ENCODE measurements at regions not wholly inside any gene's neighbourhood (a gene's known extent, or its start where the extent isn't known, plus 50 kb on each side); places are given as distances from the start of the nearest gene placed in this dataset.

DNA sequence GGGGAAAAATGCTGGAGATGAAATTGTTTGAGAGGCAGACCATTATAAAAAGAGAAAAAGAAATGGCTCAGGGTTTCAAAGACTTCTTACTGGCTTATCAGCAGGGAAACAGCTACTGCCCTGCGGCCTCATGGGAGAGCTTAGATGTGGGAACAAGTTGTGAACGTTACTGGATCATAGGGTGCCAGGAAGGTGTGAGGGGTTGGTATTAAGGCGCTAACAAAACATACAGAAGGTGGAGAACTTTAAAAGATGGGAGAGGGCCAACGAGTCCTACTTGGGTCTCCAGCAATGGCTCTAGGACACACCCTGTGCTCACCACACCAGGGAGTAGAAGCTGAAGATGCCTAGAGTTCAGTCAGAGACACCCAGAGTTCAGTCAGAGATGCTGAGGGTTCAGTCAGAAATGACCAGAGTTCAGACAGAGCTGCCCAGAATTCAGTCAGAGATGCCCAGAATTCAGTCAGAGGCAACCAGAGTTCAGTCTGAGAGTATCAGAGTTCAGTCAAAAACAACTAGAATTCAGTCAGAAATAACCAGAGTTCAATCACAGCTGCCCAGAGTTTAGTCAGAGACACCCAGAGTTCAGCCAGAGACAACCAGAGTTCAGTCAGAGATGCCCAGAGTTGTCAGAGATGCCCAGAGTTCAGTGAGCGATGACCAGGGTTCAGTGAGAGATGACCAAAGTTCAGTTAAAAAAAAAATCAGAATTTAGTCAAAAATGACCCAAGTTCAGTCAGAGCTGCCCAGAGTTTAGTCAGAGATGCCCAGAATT lies 1103.6 kb downstream of the BCL11B start:
- Histone ChIP-seq H3K27me3 (ENCODE audit: insufficient read depth, low read depth, severe bottlenecking) (peaks cover 69% of the 10 kb centered on the region), H3K9me3 (ENCODE audit: severe bottlenecking) (no peaks in the 10 kb centered on the region), H3K36me3 (no peaks in the 10 kb centered on the region), H3K27ac (no peak overlapping the region), H3K4me3 (ENCODE audit: low read depth, low read length) (no peak overlapping the region)
- TF ChIP-seq, protein P1, sequence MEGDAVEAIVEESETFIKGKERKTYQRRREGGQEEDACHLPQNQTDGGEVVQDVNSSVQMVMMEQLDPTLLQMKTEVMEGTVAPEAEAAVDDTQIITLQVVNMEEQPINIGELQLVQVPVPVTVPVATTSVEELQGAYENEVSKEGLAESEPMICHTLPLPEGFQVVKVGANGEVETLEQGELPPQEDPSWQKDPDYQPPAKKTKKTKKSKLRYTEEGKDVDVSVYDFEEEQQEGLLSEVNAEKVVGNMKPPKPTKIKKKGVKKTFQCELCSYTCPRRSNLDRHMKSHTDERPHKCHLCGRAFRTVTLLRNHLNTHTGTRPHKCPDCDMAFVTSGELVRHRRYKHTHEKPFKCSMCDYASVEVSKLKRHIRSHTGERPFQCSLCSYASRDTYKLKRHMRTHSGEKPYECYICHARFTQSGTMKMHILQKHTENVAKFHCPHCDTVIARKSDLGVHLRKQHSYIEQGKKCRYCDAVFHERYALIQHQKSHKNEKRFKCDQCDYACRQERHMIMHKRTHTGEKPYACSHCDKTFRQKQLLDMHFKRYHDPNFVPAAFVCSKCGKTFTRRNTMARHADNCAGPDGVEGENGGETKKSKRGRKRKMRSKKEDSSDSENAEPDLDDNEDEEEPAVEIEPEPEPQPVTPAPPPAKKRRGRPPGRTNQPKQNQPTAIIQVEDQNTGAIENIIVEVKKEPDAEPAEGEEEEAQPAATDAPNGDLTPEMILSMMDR (IDR thresholded peaks at IDR 0.05; ENCODE audit: low read depth, low read length): no peak
- no peak for DNase-seq

DNA sequence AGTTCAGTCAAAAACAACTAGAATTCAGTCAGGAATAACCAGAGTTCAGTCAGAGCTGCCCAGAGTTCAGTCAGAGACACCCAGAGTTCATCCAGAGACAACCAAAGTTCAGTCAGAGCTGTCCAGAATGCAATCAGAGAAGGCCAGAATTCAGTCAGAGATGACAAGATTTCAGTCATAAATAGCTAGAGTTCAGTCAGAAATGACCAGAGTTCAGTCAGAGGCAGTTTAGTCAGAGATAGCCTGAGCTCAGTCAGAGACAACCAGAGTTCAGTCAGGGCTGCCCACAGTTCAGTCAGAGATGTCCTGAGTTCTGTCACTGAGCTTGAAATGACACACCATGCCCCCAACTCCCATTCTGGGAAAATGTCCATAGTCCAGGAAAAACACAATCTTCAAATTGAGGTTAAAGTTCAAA lies 1102.8 kb downstream of the BCL11B start:
- TF ChIP-seq, protein P1 (IDR thresholded peaks at IDR 0.05; ENCODE audit: low read depth, low read length): no peak
- H3K4me3 ChIP-seq (ENCODE audit: low read depth, low read length): no peak overlapping the region
- no peaks in the 10 kb centered on the region for H3K36me3 ChIP-seq
- no peaks in the 10 kb centered on the region for H3K9me3 ChIP-seq (ENCODE audit: severe bottlenecking)
- no peak overlapping the region for H3K27ac ChIP-seq
- H3K27me3 ChIP-seq (ENCODE audit: insufficient read depth, low read depth, severe bottlenecking): peaks cover 61% of the 10 kb centered on the region
- no peak for DNase-seq

DNA sequence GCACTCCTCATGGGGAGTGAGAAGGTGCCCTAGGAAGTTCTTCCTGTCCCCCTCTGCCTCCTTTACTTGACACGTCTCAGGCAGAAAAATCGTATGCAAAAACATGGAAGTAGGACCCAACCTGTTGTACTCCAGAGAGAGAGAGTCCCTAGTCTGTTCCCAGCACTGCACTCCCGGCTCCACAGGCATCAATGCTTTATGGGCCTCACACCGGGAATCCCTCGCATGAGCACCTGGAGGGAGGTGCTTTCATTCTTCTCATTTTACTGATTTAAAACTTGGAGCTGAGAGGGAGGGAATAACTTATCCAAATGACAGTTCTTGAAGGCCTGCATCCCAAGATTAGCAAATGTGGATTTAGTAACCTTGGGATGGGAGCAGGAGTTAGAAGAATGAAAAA lies 1101.4 kb downstream of the BCL11B start:
- Histone ChIP-seq H3K4me3 (ENCODE audit: low read depth, low read length) (no peak overlapping the region), H3K27ac (no peak overlapping the region), H3K36me3 (no peaks in the 10 kb centered on the region), H3K9me3 (ENCODE audit: severe bottlenecking) (no peaks in the 10 kb centered on the region), H3K27me3 (ENCODE audit: insufficient read depth, low read depth, severe bottlenecking) (peaks cover 56% of the 10 kb centered on the region)
- DNase-seq: no peak
- TF ChIP-seq, protein P1 (IDR thresholded peaks at IDR 0.05; ENCODE audit: low read depth, low read length): no peak

DNA sequence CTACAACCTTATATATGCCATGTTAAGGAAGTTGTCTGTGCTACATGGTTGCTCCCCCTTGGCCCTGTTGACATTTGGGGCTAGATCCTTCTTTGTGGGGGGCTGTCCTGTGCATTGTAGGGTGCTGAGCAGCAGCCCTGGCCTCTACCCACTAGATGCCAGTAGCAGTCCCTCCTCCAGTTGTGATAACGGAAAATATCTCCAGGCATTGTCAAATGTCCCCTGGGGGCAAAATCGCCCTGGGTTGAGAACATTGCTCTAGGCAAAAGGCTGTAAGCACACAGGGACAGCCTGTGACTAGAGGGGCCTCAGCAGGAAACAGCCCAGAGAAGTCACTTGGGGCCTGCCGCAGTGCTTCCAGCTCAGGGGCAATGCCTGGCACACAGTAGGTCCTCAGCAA lies 1100.3 kb downstream of the BCL11B start:
- Histone ChIP-seq H3K27ac (no peak overlapping the region), H3K9me3 (ENCODE audit: severe bottlenecking) (no peaks in the 10 kb centered on the region), H3K27me3 (ENCODE audit: insufficient read depth, low read depth, severe bottlenecking) (peaks cover 56% of the 10 kb centered on the region), H3K4me3 (ENCODE audit: low read depth, low read length) (no peak overlapping the region), H3K36me3 (no peaks in the 10 kb centered on the region)
- no peak for DNase-seq
- TF ChIP-seq, protein P1 (IDR thresholded peaks at IDR 0.05; ENCODE audit: low read depth, low read length): no peak

DNA sequence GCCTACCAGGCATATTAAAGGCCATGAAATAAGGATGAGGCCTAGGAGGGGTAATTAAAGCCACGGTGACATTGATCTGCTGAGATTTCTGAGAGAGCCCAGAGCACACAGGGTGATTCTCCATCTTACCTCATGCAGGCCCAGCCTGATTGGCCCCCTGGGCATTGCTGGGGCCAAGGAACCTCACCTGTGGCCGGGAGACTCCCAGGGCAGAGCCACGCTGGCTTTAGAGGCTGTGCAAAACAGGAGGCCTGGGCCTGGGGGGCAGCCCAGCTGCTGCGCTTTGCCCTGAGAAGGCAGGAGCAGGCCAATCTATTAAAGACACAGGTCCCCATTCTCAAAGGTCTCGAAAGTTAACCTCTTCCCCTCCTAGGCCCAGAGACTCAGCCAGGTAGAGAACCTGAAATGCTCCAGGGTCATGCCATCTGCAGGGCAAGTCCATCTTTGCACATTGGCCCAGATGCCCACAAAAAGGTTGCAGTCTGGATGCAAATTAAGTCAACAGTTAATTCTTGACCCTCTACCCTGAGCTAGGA lies 1099.7 kb downstream of the BCL11B start:
- H3K27me3 ChIP-seq (ENCODE audit: insufficient read depth, low read depth, severe bottlenecking): peaks cover 56% of the 10 kb centered on the region
- no peak overlapping the region for H3K27ac ChIP-seq
- no peak for DNase-seq
- TF ChIP-seq, protein P1 (IDR thresholded peaks at IDR 0.05; ENCODE audit: low read depth, low read length): no peak
- H3K4me3 ChIP-seq (ENCODE audit: low read depth, low read length): no peak overlapping the region
- H3K36me3 ChIP-seq: no peaks in the 10 kb centered on the region
- H3K9me3 ChIP-seq (ENCODE audit: severe bottlenecking): no peaks in the 10 kb centered on the region
